HG03571 (cell line): ENCODE measurements at regions not wholly inside any gene's neighbourhood (a gene's known extent, or its start where the extent isn't known, plus 50 kb on each side); places are given as distances from the start of the nearest gene placed in this dataset.
"Not testable (repeated sequence)": the region's sequence is repeated elsewhere in the genome, so short reads cannot be mapped to it uniquely, and the experiment has no call there.

Experiments
- ATAC-seq: cut with Tn5 transposase; IDR thresholded peaks from one replicate; pipeline ENCODE4 v1.9.1; 2021; ENCODE audit not compliant: unreplicated experiment

GRCh38 chr7:138363721-138364120 lies 96.3 kb upstream of the TRIM24 start:
- ATAC-seq, result no peak

GRCh38 chr7:138366137-138366536 lies 93.9 kb upstream of the TRIM24 start:
- not testable (repeated sequence) for ATAC-seq

DNA sequence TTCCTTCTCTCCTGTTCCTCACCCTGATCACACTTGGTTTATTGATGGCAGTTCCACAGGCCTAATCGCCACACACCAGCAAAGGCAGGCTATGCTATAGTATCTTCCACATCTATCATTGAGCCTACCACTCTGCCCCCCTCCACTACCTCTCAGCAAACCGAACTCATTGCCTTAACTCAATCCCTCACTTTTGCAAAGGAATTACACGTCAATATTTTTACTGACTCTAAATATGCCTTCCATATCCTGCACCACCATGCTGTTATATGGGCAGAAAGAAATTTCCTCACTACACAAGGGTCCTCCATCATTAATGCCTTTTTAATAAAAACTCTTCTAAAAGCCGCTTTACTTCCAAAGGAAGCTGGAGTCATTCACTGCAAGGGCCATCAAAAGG lies 93.4 kb upstream of the TRIM24 start:
- ATAC-seq, result not testable (repeated sequence)

DNA sequence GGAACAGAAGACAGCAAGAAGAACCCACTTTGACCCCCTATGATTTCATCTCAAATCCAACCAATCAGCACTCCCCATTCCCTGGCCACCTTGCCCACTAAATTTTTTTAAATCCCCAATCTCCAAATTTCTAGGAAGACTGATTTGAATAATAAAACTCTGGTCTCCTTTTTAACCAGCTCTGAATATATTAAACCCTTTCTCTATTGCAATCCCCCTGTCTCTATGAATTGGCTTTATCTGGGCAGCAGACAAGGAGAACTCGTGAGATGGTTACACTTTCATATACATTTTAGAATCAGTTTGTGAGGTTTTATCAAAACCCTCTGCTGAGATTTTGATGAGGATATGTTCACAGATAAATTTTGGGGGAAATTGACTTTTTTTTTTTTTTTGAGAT lies 90.3 kb upstream of the TRIM24 start:
- no peak for ATAC-seq

DNA sequence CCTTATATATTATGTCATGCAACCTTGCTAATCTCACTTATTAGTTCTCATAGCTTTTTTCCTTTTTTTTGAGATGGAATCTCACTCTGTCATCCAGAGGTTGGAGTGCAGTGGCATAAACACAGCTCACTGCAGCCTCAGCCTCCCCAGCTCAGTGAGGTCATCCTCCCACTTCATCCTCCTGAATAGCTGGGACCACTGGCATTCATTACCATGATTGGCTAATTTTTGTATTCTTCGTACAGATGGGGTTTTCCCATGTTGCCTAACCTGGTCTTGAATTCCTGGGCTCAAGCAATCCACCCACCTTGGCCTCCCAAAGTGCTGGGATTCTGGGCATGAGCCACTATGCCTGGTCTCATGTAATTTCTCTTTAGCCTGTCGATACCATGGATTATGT lies 89.1 kb upstream of the TRIM24 start:
- no peak for ATAC-seq

DNA sequence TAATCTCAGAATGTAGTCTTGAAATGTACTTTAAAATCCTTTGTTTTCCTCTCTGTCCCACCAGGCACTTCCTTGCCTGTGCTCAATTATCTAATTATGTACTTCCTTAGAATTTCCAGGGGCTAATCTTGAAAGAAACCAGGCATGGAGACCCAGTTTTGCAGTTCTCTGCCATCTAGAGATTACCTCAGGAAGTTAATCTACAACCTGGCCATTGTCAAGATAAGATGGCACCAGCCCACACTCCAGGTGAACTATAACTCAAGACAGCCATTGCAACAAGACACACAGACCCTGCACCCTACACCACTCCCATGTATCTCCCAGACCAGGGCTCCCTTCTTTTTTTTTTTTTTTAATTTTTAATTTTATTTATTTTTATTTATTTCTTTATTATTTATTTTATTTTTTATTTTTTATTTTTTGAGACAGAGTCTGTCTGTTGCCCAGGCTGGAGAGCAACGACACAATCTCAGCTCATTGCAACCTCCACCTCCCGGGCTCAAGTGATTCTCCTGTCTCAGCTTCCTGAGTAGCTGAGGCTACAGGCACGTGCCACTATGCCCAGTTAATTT lies 85.9 kb upstream of the TRIM24 start:
- ATAC-seq, result no peak

- no peak for ATAC-seq
Observed at GRCh38 chr7:138377306-138377705, 82.8 kb upstream of the TRIM24 start.

GRCh38 chr7:138378741-138379559 lies 81.1 kb upstream of the TRIM24 start:
- ATAC-seq, result no peak

DNA sequence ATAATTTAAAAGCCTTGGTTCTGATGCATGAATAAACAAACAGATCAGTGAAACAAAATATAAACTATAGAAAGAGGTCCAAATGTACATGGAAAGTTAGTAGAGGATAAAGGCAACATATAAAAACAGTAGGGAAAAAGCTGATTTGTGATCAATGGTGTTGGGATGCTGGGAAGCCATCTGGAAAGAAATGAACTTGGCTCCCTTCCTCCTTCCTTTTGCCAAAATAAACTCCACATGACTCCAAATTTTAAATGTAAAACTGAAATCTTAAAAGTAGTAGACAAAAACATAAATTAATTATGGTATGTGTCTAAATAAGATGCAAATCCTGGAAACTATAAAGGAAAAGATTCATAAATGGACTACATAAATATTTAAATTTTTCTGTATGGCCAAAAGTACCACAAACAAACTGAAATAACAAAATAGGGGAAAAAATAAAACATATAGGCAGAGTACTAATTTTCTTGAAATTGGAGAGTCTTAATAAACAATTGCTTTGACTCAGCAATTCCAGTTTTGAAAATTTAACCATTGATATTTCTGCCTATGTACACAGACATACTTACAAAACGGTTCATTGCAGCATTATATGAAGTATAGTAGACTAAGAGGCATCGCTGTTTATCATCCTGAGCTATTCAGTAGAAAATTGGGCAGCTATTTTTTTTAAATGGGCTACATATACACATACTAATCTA lies 77.0 kb upstream of the TRIM24 start:
- no peak for ATAC-seq

DNA sequence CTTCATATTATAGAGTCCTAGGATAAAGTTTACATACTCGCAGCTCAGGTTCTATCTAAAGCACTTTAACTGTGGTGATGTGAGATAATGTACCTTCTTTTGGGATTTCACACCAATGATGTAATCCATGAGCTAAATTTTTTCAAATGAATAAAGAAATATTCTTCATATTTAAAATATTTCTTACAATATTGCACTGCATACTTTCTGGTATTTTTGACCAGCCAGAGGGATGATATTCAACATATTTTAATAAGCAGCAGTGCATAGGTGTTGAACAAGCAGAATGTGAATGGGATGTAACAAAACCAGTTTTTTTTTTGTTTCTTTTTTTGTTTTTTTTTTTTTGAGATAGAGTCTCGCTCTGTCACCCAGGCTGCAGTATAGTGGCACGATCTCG lies 73.2 kb upstream of the TRIM24 start:
- no peak for ATAC-seq

- no peak for ATAC-seq
Observed at GRCh38 chr7:138387755-138388475, 72.1 kb upstream of the TRIM24 start.

- ATAC-seq, result no peak
Observed at GRCh38 chr7:138388673-138389491, 71.2 kb upstream of the TRIM24 start.

DNA sequence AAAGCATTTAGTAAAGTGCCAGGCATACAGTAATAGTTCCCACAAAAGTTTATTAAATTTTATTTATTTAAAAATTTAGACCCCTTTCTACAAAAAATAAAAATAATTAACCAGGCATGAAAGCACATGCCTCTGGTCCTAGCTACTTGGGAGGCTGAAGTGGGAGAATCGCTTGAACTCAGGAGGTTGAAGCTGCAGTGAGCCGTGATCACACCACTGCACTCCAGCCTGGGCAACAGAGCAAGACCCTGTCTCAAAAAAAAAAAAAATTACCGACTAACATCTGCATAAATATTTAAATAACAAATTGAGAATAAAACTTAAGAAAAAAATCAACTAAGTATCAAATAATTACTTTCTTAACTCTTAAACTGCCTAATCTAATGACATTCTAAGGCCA lies 64.3 kb upstream of the TRIM24 start:
- no peak for ATAC-seq

GRCh38 chr7:138396251-138397070 lies 63.6 kb upstream of the TRIM24 start:
- peak; percentile 99 for ATAC-seq

DNA sequence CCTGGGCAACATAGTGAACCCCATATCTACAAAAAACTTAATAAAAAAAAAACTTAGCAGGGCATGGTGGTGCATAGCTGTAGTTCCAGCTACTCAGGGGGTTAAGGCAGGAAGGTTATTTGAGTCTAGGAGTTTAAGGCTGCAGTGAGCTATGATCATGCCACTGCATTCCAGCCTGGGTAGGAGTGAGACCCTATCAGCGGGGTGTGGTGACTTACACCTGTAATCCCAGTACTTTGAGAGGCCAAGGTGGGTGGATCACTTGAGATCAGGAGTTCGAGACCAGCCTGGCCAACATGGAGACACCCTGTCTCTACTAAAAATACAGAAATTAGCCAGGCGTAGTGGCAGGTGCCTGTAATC lies 63.0 kb upstream of the TRIM24 start:
- not testable (repeated sequence) for ATAC-seq

DNA sequence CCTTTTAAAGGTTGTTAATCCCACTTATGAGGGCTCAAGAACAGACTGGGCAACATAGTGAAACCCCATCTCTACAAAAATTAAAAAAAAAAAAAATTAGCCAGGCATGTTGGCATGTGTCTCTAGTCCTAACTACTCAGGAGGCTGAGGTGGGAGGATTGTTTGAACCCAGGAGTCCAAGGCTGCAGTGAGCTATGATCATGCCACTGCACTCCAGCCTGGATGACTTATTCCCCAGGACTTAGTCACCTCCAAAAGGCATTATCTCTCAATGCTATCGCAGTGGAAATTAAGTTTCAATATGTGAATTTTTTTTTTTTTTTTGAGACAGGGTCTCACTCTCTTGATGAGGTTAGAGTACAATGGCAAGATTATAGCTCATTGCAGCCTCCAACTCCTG lies 61.2 kb upstream of the TRIM24 start:
- no peak for ATAC-seq

DNA sequence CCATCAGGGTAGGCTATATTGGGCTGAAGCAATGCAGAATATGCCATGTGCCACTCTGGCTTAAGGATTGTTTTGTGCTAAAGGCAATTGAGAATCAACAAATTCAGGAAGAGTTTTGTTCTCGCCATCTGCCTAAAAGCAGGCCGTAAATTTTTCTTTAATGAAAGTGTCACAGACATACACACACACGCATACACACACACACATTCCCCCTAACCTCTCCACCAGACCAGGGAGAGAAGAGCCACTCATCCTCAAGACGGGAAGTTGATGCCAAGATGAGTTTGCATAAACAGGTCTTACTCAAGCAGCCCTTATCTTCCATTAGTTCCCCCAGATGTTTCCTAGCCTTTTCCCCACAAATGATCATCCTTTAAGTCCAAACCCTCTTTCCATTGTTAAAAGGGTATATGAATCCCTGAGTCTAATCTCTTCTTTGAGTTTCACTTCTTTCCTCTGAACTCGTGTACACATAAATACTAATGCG lies 59.6 kb upstream of the TRIM24 start:
- no peak for ATAC-seq

DNA sequence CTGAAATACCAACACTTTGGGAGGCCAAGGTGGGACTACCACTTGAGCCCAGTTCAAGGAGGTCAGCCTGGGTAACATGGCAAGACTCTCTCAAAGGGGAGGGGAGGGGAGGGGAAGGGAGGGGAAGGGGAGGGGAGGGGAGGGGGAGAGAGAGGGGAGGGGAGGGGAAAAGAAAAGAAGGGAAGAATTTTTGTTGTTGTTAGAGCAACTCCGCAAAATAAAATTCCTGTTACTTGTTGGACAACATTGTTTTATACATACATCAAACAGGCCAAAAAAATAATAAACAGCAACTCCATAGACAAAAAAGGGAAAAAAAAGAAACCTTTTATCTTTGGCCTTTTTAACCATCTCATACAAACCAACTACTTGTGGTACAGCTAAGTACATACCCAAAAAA lies 57.3 kb upstream of the TRIM24 start:
- ATAC-seq, result no peak

- no peak for ATAC-seq
Observed at GRCh38 chr7:138405496-138405895, 54.6 kb upstream of the TRIM24 start.

DNA sequence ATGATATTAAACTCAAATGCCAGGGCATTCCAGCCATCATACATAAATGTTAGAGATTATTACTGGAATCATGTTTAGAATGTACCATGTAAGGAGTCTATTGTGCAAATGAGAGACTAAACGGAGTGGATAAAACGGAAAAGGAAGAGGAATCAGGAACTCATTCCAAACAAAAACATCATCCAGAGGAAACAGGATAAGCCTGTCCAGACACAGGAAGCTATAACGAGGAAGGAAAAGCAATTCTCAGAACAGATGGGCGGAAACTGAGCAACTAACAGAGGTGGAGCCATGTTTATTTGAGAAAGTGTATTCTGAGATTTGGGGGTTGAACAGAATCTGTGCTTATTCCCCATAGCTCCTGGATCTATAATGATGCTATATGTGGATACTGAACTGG lies 52.3 kb upstream of the TRIM24 start:
- no peak for ATAC-seq
